ENCODE measurements at regions not wholly inside any gene's neighbourhood (a gene's known extent, or its start where the extent isn't known, plus 50 kb on each side); places are given as distances from the start of the nearest gene placed in this dataset.
"Not testable (repeated sequence)": the region's sequence is repeated elsewhere in the genome, so short reads cannot be mapped to it uniquely, and the experiment has no call there.

GRCh38 chr13:83085186-83085900 lies 796.9 kb downstream of the SLITRK1 start:
- no peak for DNase-seq

DNA sequence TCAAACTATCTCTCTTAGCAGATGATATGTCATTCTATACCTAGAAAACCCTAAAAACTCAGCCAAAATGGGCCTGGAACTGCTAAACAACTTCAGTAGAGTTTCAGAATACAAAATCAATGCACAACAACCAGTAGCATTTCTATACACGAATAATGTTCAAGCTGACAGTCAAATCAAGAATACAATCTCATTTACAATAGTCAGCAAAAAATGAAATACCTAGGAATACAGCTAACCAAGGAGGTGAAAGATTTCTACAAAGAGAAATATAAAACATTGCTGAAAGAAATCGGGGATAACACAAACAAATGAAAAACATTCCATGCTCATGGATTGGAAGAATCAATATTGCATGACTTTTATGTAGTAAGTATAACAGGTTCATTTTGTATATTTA lies 804.8 kb downstream of the SLITRK1 start:
- DNase-seq = no peak

DNA sequence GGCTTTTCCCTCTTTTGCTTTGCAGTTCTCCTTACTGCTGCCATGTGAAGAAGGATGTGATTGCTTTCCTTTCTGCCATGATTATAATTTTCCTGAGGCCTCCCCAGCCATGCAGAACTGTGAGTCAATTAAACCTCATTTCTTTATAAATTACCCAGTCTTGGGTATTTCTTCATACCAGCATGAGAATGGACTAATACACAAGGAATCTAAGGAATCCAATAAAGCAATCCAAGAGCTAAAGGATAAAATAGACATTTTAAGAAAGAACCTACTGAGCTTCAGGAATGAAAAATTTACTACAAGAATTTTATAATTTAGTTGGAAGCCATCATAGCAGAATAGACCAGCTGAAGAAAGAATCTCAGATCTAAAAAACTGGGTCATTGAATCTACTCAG lies 808.3 kb downstream of the SLITRK1 start:
- DNase-seq = not testable (repeated sequence)

GRCh38 chr13:83065108-83065507 lies 817.2 kb downstream of the SLITRK1 start:
- DNase-seq = no peak

GRCh38 chr13:83057119-83057518 lies 825.2 kb downstream of the SLITRK1 start:
- no peak for DNase-seq

DNA sequence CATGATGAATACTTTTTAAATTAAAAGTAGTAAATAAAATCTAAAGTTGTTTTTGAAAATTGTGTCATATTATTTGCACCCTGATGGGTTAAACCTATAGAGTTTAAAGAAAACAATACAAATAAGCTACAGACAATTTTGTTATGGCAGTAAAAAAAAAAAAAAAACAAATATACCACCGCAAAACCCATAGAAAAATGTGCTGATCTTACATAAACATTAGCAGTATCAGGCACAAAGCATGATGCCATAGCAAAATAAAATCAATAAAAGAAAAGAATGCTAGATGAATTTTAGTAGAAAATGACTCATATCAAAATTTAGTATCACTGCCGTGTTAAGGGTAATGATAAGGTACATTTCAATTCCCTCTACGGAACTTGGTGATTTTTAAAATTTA lies 826.0 kb downstream of the SLITRK1 start:
- no peak for DNase-seq

DNA sequence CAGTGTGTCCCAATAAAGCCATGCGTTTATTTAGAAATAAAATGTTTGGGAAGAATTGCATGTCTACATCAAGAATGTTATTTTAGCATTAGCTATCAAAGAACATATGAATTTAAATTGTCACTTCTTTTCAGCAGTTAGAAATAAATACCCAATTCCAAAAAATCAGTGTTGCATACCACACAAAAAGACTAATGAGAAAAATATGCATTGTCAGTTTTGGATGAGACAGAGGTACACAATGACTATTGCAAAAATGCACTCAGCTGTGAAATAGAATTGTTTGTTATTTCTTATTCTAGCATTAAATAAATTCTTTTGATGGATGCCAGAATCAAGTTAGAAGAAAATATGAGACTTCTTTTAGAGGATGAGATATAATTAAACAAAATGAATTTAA lies 833.9 kb downstream of the SLITRK1 start:
- DNase-seq = no peak

GRCh38 chr13:83024955-83025594 lies 857.2 kb downstream of the SLITRK1 start:
- DNase-seq = no peak

DNA sequence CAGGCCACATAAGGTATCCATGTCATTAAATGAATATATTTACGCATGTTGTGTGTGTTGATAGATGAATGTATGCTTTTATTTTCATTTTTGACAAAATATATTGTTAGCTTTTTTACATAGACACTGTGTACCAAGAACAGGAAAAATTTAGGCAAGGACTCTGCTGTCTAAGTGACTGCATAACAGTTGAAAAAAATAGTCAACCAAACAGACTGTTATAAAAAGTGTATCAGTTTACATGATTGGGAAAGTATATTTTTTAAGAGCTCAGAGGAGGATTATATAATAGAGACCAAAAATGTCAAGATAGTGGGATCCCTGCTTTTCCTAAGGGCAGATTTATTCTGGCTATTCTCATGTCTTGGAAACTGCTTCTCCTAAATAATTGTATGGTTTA lies 858.0 kb downstream of the SLITRK1 start:
- DNase-seq = no peak

- DNase-seq = no peak
Observed at GRCh38 chr13:83019986-83020385, 862.3 kb downstream of the SLITRK1 start.

GRCh38 chr13:83009987-83010386 lies 872.3 kb downstream of the SLITRK1 start:
- DNase-seq = no peak

- DNase-seq = no peak
Observed at GRCh38 chr13:83008212-83008929, 873.9 kb downstream of the SLITRK1 start.

DNA sequence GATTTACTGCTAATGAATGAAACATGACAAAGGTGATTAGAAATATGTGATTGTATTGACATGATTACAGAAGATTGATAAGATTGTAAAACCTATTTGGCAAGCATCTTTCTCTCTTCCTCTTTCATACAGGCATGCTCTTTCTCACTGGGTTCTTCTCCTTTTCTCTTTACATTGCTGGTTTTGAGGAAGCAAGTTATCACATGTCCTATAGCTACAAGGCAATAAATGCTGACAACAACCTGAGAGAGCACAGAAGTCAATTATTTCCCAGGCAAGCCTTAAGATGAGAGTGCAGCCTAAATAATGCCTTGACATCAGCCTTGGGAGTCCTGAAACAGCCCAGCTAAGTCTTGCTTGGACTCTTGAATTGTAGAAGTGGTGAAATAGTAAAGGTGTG lies 875.0 kb downstream of the SLITRK1 start:
- DNase-seq = no peak

DNA sequence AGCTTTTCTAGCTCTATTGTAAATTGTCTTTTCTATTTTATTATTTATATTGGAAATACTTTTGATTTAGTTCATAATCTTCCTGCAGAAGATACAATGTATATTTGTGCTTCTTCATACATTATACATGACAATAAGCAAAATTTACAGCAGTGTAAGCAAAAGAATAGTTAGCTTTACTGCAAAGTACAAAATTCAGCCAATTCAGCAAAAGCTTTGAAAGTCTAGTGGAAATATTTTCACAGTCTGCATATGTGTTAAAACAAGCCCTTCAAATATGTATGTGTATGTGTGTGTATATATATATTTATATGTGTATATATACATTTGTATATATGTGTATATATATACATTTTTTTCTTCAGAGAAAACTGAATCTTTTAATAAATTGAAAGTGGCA lies 879.1 kb downstream of the SLITRK1 start:
- no peak for DNase-seq

GRCh38 chr13:82993417-82993816 lies 888.9 kb downstream of the SLITRK1 start:
- DNase-seq = no peak

GRCh38 chr13:82976499-82976898 lies 905.8 kb downstream of the SLITRK1 start:
- no peak for DNase-seq

DNA sequence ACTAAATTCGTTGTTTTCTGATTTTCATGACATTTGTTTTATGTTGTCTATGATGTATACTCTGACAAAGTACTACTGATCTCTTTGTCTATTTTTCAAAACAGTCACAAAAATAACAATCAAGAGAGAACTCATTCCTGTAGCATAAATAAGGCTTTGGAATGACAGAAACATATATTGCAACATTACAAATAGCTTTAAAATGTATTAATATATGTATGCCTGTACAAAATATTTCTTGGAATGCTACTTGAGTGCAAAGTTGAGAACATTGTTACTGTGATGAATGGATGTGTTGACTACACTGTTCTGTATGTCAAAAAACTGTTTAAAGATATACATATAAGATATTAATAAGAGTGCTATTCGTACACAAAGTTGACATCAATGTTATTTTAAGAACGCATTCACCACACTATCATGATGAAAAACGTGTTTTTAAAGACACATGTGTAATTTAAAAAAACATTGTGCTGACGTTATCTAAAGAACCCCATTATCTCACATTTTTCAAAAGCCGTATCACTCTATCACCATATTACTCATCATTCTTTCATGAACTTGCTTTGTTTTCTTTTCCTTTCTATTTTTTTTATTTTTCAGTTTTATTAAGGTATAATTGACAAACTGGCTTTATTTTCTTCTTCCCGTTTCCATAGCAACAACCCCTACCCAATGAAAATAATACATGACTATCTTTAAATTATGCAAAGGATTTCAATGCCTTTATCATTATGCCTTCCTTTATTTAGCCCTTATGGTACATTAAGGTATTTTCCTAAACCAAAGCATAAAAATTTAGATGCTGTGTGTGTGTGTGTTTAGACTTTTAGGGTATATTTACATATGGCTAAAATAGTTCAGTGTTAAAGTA lies 918.8 kb downstream of the SLITRK1 start:
- no peak for DNase-seq

DNA sequence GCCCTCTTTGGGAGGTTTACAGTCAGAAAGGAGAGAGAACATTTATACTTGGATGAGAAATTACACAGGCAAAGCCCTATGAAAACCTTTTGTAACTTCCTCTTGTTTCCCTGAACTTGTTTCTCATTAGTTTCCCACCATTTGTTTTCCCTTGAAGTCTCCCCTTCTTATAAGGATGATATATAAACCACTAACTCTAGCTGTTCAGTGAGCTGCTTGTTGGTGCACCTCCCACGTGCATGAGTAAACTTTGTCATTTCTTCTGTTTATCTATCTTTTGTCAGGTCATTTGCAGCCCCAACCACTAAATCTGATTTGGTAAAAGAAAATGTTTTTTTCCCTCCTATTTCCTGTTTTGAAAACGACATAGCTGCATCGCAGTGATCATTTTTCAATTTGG lies 919.9 kb downstream of the SLITRK1 start:
- no peak for DNase-seq

DNA sequence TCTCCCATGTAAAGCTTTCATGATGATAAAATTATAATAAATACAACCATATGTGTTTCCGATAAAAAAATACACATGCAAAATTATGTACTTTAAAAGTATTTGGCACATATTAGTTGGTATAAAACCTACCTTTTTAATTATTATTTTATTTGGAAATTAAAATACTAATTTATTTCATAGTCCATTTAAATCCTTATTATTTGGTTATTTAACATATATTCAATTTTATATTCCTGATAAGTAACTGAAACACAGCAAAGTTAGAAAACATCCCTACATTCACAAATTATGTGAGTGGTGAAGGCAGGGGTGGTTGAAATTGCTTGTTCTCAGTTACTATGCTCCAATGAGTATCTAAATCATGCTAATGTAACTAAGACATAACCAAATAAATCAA lies 920.5 kb downstream of the SLITRK1 start:
- no peak for DNase-seq

DNA sequence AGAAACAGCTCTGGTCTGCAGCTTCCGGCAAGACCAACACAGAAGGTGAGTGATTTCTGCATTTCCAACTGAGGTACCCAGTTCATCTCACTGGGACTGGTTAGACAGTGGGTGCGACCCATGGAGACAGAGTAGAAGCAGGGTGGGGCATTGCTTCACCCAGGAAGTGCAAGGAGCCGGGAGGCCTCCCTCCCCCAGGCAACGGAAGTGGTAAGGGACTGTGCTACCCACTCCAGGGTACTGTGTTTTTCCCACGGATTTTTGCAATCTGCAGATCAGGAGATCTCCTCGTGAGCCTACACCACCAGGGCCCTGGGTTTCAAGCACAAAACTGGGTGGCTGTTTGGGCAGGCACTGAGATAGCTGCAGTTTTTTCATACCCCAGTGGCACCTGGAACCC lies 929.9 kb downstream of the SLITRK1 start:
- not testable (repeated sequence) for DNase-seq

- no peak for DNase-seq
Observed at GRCh38 chr13:82947683-82948082, 934.6 kb downstream of the SLITRK1 start.

- no peak for DNase-seq
Observed at GRCh38 chr13:82947191-82947621, 935.1 kb downstream of the SLITRK1 start.

DNA sequence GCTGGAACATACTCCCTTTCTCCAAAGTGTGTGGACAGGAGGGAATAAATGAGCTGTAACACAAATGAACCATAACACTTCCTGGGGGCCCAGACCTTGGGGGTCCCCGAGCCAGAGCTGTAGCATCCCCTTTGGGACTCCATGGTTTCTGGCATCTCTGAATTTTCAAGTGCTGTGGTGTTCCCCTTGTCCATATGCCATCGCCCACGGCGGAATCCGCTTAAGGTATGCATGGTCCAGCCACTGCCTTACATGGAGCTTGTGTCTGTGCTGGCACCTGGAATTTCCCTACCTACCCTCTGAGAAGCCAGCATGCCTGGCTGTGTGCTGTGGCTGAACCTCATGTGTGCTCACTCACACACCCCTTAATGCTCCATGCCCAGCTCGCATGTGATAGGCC lies 943.6 kb downstream of the SLITRK1 start:
- DNase-seq = no peak
